Kidney glomerular epithelial cell (primary cell): ENCODE measurements at regions not wholly inside any gene's neighbourhood (a gene's known extent, or its start where the extent isn't known, plus 50 kb on each side); places are given as distances from the start of the nearest gene placed in this dataset.
"Not testable (repeated sequence)": the region's sequence is repeated elsewhere in the genome, so short reads cannot be mapped to it uniquely, and the experiment has no call there.

Source experiments
- DNase-seq: peaks from one replicate; lab custom pipeline; 2025; lab: John Stamatoyannopoulos, UW

DNA sequence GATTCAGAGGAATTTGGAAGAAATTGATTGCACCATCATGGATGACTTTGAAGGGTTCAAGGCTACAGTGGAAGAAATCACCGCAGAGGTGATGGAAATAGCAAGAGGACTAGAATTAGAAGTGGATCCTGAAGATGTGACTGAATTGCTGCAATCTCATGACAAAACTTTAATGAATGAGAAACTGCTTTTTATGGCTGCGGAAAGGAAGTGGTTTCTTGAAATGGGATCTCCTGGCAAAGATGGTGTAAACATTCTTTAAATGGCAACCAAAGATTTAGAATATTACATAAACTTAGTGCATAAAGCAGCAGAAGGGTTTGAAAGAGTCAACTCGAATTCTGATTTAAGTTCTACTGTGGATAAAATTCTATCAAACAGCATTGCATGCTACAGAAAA lies 698.6 kb downstream of the PLA2G4A start:
- DNase-seq: no peak

DNA sequence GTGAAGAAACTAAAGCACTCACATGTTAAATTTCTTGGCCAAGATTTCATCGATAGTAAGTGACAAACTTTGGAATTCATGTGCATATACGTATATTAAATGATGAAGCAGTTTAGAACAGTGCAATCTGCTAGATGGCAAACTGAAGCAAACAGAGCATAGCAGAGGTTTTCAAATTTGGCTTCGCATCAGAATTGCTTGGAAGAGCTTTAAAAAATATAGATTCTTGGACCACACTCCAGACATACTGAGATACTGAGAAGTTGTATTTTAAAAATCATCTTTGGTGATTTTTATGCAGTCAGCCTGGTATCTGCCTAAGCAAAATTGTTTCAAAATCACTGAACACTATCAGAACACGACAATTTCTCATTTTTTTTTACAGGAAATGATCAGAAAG lies 709.2 kb downstream of the PLA2G4A start:
- DNase-seq: no peak

DNA sequence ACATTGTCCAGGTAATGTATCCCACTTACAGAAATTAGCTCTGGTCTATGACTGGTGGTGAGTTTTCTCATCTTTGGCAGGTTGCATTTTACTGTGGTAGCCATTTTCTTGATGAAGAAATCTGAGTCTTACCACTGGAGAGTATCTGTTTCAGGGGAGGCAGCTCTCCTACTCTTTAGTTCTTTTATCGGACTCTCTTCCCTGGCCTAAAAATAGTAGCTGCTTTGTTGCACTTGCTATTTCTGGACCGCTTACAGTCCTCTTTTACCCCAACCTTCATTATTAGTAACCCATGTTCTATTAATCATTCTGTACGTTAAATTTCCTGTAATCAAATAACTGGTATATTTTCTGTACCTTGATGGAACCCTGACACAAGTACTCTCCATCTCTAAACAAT lies 720.8 kb downstream of the PLA2G4A start:
- no peak for DNase-seq

DNA sequence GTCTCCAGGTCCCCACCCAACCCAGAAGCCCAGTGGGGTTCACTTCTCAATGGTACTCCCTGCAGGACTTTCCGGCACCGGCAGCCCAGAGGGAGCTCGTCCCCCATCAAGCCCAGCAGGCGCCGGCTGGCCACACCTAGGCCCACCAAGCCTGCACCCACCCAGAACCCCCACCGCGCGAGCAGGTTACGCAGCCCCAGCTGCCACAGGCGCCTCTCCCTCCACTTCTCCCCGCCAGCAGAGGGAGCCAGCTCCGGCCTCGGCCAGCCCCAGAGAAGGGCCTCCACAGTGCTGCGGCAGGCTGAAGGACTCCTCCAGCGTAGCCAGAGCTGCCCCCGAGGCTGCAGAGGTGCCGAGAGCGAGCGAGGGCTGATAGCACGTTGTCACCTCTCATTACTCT lies 722.3 kb downstream of the PLA2G4A start:
- DNase-seq: no peak

DNA sequence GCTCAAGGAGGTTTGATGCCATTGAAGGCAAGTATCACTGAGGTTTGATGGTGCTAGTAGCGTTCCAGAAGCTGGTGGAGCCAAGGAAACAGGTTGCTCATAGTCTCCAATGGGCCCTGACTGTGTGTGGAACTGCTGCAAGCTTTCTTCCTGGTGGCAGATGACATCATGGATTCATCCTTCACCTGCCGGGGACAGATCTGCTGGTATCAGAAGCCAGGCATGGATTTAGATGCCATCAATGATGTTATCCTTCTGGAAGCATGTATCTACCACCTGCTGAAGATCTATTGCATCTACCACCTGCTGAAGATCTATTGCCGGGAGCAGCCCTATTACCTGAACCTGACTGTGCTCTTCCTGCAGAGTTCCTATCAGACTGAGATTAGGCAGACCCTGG lies 734.4 kb downstream of the PLA2G4A start:
- DNase-seq: no peak

DNA sequence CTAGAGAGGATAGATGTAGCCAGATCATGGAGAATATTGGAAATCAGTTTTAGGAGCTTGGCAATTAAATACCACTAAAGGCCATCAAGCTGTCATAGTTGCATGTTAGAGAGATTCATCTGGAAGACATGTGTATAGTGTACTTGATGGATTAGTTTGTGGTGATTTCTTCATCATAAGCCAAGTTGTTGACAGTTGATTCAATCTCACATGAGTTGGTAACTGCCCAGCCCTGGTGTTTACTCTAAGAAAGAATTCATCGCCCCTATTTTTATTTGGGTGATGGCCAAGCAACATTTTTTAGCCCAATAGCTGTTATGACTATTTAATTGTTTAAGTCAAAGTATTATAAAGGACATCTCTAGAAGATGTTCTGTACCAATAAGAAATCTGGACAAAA lies 737.6 kb downstream of the PLA2G4A start:
- no peak for DNase-seq

DNA sequence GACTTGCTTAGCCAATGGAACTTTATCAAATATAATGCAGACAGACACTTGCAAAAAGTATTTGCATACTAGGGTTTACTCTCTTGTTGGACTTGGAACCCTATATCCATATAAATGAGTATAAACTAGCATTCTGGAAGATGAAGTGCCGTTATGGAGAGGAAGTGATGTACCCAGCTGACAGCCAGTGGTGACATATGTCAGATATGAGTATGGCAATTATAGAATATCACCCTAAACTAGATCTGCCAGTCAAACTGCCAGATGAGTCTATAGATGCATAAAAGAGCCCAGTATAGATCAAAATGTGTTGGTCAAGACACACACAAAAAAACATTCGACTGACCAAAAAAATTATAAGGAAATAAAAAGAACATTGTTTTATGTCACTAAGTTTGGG lies 739.3 kb downstream of the PLA2G4A start:
- no peak for DNase-seq

DNA sequence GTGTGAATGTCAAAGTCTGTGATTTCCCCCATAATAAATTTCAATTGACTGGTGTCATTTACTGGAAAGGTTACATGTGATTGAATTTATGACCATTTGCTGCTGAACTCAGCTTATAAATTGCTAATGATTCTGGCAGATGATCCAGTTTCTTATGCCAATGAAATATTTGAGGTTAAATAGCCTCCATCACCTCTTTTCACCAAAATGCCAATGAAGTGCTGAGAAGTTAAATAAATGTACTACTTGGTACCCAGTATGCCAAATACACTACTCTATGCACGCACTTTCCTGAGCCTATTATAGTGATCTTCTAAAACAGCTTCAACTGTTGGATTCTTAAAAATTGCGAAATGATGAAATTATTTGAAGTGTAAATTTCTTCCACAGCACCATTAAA lies 741.4 kb downstream of the PLA2G4A start:
- no peak for DNase-seq

DNA sequence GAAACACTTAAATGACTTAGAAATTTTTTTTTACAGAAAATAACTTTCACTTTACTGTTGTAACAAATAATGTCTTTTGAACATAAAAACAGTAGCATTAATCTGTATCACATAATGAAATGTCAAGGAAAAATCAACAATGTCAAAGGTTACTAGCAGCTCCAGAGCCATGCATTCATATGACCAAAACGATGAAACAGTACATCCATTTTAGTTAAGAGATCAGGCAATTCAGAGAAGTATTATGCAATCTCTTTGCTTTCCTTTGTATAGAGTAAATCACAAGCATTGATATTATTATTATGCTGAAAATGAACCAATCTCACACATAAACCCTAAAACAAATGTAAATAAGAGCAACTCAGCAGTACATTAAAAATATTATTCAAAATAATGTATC lies 748.9 kb downstream of the PLA2G4A start:
- DNase-seq: no peak

DNA sequence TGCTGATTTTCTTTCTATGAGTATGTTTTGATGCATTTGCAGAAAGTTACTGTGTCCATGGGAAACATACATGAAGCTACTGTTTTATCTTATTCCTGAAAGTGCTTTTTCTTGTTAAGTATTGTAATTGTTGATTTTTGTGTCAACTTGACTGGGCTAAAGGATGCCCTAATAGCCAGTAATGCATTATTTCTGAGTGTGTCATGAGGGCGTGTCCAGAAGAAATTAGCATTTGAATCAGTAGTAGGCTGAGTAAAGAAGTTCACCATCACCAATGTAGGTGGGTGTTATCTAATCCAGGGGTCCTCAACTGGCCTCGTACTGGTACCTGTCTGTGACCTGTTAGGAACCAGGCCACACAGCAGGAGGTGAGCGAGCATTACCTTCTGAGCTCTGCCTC lies 760.2 kb downstream of the PLA2G4A start:
- no peak for DNase-seq

DNA sequence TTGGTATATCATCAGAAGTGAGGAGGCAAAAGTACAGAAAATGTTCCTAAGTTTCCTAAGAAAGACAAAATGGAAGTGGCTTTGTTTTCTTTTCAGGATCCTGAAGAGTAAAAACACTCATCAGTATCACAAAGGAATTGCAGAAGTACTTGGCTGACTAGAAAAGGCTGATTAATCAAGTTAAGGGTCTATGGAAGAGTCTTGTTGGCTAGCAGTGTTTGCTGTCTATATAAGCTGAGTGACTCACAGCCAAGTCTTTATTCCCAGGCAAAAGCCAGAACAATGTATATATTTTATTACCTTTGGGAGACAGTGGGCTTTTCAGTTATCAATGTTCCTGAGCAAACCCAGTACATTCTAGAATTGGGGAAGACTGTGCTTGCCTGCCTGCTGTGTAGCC lies 777.0 kb downstream of the PLA2G4A start:
- DNase-seq: no peak

DNA sequence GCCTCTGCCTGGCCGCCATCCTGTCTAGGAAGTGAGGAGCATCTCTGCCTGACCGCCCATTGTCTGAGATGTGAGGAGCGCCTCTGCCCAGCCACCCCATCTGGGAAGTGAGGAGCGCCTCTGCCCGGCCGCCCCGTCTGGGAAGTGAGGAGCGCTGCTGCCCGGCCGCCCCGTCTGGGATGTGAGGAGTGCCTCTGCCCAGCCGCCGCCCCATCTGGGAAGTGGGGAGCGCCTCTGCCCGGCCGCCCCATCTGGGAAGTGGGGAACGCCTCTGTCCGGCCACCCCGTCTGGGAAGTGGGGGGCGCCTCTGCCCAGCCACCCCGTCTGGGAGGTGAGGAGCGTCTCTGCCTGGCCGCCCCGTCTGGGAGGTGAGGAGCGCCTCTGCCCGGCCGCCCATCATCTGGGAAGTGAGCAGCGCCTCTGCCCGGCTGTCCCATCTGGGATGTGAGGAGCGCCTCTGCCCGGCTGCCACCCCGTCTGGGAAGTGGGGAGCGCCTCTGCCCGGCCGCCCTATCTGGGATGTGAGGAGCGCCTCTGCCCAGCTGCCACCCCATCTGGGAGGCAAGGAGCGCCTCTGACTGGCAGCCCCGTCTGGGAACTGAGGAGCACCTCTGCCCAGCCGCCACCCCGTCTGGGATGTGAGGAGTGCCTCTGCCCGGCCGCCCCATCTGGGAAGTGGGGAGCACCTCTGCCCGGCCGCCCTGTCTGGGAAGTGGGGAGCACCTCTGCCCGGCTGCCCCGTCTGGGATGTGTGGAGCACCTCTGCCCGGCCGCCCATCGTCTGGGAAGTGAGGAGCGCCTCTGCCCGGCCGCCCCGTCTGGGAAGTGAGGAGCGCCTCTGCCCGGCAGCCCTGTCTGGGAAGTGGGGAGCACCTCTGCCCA lies 787.3 kb downstream of the PLA2G4A start:
- DNase-seq: not testable (repeated sequence)

DNA sequence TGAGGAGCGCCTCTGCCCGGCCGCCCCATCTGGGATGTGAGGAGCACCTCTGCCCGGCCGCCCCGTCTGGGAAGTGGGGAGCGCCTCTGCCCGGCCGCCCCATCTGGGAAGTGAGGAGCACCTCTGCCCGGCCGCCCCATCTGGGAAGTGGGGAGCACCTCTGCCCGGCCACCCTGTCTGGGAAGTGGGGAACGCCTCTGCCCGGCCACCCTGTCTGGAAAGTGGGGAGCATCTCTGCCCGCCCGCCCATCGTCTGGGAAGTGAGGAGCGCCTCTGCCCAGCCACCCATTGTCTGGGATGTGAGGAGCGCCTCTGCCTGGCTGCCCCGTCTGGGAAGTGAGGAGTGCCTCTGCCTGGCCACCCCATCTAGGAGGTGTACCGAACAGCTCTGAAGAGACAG lies 788.1 kb downstream of the PLA2G4A start:
- DNase-seq: not testable (repeated sequence)

DNA sequence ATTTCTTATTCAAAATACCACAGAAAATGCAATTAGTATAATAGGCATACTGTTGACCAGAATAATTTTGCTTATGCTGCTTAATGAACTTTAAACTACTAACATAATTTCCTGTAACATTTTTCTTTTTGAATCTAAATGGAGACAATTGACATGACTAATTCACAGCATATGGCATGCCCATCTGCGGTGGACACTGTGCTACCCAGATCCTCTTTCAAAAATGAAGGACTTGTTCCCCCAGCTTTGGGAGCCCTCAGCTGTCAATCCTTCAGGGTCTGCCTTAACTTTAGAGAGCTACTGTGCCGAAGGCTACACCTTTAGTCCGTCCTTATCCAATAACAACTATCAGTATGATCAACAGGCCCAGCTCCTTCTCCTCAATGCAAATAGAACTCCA lies 789.0 kb downstream of the PLA2G4A start:
- DNase-seq: no peak

DNA sequence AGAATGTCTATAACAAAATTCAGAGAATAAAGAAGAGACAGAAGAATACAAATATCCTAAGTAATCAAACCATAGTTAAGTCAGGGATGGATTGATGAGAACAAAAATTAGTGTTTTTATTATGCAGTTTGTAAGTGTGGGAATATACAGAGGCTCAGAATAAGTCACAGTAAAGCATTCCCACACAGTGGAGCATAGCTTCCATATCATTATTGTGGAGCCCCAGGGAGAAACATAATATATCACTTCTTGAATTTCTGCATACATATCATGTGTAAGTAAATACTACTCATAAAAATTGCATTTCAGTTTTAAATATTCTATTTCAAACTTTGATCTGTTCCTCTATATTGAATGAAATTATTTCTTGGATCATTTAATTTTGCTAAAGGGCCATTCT lies 790.4 kb downstream of the PLA2G4A start:
- no peak for DNase-seq

DNA sequence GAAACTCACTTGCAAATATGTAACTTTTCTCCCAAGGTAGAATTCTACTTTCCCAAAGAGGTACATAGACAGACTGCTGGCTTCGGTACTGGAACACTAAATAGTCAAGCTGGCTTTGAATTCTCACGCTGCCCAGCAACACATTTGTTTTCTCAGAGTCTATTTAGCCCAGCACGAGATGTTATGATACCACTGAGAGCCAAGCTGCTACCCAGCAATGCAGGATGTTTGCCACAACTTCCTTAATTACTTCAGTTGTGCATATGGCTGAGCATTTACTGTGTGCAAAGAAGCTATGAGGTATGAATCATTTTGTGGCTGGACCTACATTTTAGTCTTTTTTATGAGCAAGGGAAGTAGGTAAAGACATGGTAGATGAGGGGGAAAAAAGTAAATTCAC lies 793.2 kb downstream of the PLA2G4A start:
- no peak for DNase-seq

DNA sequence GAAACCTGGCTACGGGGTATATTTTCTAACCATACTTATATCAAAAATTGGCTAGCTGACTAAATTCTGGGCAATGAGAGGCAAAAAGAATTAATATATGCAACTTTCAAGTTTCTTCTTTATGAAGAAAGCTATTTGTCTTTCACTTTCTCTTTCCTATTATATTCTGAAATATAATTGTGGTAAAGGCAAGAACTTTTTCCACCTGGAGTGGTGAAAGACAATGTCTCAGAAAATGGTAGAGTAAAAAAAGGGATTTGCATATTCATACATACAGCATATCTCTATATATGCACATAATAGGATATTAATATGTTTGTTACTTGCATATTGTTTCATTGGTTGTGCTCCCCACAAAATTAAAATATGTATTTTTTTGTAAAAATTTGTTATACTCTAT lies 793.8 kb downstream of the PLA2G4A start:
- DNase-seq: no peak

DNA sequence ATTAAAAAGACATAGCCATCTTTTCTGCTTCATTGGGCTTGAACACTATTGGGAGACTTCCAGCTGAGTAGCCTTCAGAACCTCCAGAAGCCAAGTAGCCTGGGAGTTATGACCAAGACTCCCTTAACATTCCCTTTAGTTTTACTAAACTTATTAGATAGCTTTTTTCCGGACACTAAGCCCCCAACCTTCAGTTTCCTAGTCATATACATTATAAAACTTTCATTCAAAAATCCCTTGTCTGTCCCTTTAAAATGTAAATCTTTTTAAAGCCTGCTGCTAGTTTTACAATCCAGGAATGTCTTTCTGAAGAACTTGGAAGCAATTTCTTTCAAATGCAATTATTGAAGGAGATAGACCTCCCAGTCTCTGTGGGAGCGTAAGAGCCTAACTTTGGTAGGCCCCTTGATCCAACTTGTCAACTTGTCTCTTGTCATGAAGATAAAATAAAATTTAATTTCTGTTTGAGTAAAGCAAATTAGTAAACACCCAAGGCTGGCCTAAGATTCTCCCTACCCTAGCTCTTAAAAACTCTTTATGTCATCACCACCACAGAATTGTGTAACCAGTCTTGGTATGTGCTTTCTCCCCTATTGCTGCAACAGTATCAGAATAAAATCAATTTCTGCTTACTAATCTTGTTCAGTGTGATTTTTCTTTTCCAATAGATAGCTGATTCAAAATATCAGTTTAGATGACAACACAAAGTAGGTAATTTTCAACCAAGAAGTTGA lies 796.2 kb downstream of the PLA2G4A start:
- no peak for DNase-seq

DNA sequence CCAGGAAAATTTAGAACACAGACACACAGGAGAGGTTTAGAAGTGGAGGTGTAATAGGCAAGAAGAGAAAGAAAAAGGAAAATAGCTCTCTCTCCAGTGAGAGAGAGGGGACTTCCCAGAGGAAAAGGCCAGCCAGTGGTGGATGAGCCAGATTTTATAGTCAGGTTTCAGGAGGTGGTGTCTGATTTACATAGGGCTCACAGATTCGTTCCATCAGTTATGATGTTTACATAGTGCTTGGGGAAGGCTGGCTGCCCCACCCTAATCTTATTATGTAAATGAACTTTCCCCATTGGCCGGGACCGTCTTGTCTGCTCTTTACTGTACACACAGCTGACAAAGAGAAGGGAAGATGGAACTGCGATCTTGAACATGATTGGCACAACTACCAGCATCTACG lies 797.3 kb downstream of the PLA2G4A start:
- no peak for DNase-seq

DNA sequence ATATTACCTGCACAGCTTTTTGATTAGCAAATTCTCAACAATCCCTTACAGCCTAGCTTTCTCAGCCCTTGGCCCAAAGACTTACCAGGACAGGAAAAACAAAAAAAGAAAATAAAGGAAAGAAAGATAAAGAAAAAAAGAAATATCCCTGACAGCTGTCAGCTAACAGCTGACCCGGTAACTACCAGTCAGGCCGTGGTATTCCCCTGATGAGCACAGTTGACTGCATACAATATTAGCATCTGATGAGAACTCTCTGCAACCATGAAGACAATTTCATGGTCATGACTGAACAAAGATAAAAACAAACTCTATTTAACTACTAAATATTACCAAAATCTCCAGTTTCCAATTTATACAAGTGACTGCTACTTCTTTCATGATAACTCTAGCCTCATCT lies 798.8 kb downstream of the PLA2G4A start:
- DNase-seq: no peak

DNA sequence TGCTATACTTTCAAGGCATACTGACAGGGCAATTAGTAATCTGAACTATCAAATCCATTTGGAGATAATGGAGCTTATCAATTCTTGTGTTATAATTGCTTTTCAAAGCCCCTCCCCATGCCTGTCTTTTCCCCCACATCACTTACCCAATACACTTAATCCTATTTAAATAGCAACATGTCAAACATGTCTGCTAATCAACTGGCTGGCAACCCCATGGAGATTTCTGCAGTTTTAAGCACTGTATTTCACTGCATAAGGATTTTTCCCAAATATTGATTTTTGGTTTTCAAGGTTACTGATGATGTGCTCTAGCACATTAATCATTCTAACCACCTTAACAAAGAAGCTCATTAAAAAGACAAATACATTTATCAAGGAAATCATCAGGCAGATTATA lies 800.3 kb downstream of the PLA2G4A start:
- no peak for DNase-seq

DNA sequence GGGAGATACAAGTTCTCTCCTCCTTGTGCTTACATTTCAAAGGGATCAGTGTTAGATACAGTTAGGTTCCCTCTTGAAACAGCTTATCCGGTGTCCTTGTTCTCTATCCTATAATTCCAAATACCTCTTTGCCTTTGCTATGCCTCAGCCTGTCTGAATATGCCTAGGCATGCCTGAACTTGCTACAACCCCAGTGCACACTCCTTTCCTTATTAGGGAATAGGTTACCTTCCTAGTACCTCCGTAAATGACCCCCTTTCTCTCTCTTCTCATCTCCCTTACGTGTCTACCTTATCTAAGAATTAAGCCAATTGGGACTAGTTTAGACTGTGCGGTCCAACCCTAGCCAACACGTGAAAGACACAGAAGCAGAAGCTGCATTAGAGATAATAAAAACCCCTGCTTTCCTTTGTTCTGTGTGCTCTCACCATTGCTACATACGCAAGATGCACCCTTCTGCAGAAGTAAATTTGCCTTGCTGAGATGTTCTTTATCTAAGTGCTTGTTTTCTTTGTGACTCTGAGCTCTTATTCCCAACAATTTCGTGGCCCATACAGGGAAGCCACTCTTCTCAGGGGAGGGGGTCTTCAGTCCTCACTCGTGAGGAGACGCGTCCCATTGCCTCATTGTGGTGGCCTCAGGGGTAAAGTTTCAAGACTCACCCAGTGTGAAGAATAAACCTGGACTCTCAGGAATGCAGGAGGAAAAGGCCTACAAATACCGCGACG lies 802.1 kb downstream of the PLA2G4A start:
- DNase-seq: no peak

DNA sequence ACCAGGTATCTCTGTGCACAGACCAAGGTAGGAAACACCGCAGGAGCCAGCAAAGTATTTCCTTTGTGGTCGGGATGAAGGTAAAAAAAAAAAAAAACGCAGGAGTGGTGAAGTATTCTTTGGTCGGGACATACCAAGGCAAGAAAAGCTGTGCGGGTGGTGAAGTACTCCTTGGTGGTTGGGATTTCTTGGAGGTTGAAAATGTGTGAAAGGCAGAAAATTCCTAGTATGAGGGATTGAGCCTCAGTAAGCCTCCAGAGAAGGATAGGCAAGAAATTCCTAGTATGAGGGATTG lies 802.6 kb downstream of the PLA2G4A start:
- no peak for DNase-seq
